ENCODE measurements at regions not wholly inside any gene's neighbourhood (a gene's known extent, or its start where the extent isn't known, plus 50 kb on each side); places are given as distances from the start of the nearest gene placed in this dataset.

GRCh38 chr10:42491001-42491592 lies 147.3 kb downstream of the ZNF33B start:
- Histone ChIP-seq H3K9ac (ENCODE audit: low read length) (no peak overlapping the region), H3K4me3 (replicated peaks in 1 of 2; ENCODE audit: low read depth in 1 of 2, low read length in 2 of 2) (no peak overlapping the region), H3K27ac (ENCODE audit: low read depth, low read length) (no peak overlapping the region), H2AFZ (ENCODE audit: low read depth, low read length, poor library complexity, severe bottlenecking) (no peak overlapping the region), H3K4me1 (ENCODE audit: control insufficient read depth in 1 of 2, insufficient read depth in 2 of 2, low read length in 2 of 2) (no peaks in the 10 kb centered on the region), H3K79me2 (ENCODE audit: insufficient read depth, low read length) (no peaks in the 10 kb centered on the region), H3K9me2 (ENCODE audit: insufficient read depth) (no peaks in the 10 kb centered on the region), H4K20me1 (ENCODE audit: insufficient read depth) (no peaks in the 10 kb centered on the region), H3K36me3 (ENCODE audit: control insufficient read depth in 1 of 2, insufficient read depth in 2 of 2, low read length in 2 of 2) (no peaks in the 10 kb centered on the region), H3K4me2 (ENCODE audit: low read length) (no peak overlapping the region), H3K9me3 (ENCODE audit: control insufficient read depth in 1 of 2, insufficient read depth in 1 of 2, low read depth in 1 of 2, low read length in 2 of 2) (no peaks in the 10 kb centered on the region), H3K27me3 (ENCODE audit: insufficient read depth, low read length) (no peaks in the 10 kb centered on the region)
- DNase-seq (ENCODE audit: low read depth, low spot score) (no peak), ATAC-seq (no peak)
- intact Hi-C loops (cut with micrococcal nuclease): no loop called here
- POLR2A ChIA-PET: no interaction called here
- RAD21 ChIA-PET (ENCODE audit: low non-redundant PET in 1 of 2, low total read pairs in 2 of 2, uncharacterized antibody in 2 of 2, unreplicated experiment in 2 of 2): no interaction called here
- CTCF ChIA-PET: no interaction called here
- TF ChIP-seq EZH2 (IDR thresholded peaks at IDR 0.05): no peak
- TF ChIP-seq EZH2phosphoT487 (IDR thresholded peaks at IDR 0.05; ENCODE audit: borderline replicate concordance): no peak
- no peak for TF ChIP-seq ZNF274 (IDR thresholded peaks at IDR 0.05; ENCODE audit: low read depth, low read length)
- TF ChIP-seq CBX3 (IDR thresholded peaks at IDR 0.05; ENCODE audit: low read depth): no peak
- TF ChIP-seq YY1 (IDR thresholded peaks at IDR 0.05; ENCODE audit: extremely low read depth, insufficient replicate concordance, low read depth, low read length): no peak
- no peak for TF ChIP-seq SIN3A (IDR thresholded peaks at IDR 0.05; ENCODE audit: low read depth)
- no peak for TF ChIP-seq POLR2AphosphoS5 (IDR thresholded peaks at IDR 0.05; ENCODE audit: low read depth, low read length)
- TF ChIP-seq SP1 (IDR thresholded peaks at IDR 0.05; ENCODE audit: low read depth): no peak
- TF ChIP-seq ZFX (IDR thresholded peaks at IDR 0.05): no peak
- no peak for TF ChIP-seq REST (IDR thresholded peaks at IDR 0.05; ENCODE audit: low read depth)
- TF ChIP-seq FOSL1 (IDR thresholded peaks at IDR 0.05; ENCODE audit: low read depth): no peak
- no peak for TF ChIP-seq SRF (IDR thresholded peaks at IDR 0.05; ENCODE audit: low read depth)
- no TSS peak for BruUV-seq (replicated peaks)
